ENCODE measurements at regions not wholly inside any gene's neighbourhood (a gene's known extent, or its start where the extent isn't known, plus 50 kb on each side); places are given as distances from the start of the nearest gene placed in this dataset.

DNA sequence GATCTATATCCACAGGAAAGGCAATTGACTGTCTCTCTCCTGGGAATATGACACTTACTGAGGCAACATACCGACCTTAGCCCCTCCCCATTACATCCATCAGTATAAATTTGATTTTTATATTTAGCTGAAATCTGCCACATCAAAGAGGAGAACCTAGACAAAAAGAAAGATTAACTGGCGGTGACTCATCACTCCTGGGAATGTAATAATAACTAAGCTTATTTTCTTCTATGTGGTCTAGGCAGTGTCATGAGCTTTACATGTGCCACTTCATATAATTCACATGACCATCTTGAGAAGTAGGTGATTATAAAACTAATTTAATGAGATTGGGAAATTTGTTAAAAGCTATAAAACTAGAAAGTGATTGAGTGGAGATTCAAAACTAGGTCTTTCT lies 520.0 kb upstream of the HS3ST5 start:
- H3K4me1 ChIP-seq (ENCODE audit: low read length) = no peaks in the 10 kb centered on the region
- H3K4me2 ChIP-seq (ENCODE audit: low read depth, low read length) = no peak overlapping the region
- H4K20me1 ChIP-seq (ENCODE audit: insufficient read depth, low read length) = no peaks in the 10 kb centered on the region
- no peaks in the 10 kb centered on the region for H3K36me3 ChIP-seq (replicated peaks; ENCODE audit: insufficient read depth, low read length)
- no peak for DNase-seq
- H3K79me2 ChIP-seq (ENCODE audit: low read length) = no peaks in the 10 kb centered on the region
- no peaks in the 10 kb centered on the region for H3K9me3 ChIP-seq (replicated peaks; ENCODE audit: insufficient read depth, low read length)
- no peak overlapping the region for H3K27ac ChIP-seq (ENCODE audit: low read length)
- no peak overlapping the region for H3K4me3 ChIP-seq (ENCODE audit: low read length)
- H3F3A ChIP-seq (ENCODE audit: insufficient read depth, low read length) = no peaks in the 10 kb centered on the region
- H3K9me2 ChIP-seq (replicated peaks; ENCODE audit: insufficient read depth, low read length) = no peaks in the 10 kb centered on the region
- H3K9ac ChIP-seq (ENCODE audit: low read length) = no peak overlapping the region
- no peaks in the 10 kb centered on the region for H3K27me3 ChIP-seq (replicated peaks; ENCODE audit: insufficient read depth, low read length)
- no peak overlapping the region for H2AFZ ChIP-seq (ENCODE audit: low read length)
- TF ChIP-seq EZH2phosphoT487 (IDR thresholded peaks at IDR 0.05; ENCODE audit: low read length) (no peak), EZH2 (optimal IDR thresholded peaks at IDR 0.05; ENCODE audit: low read depth, low read length) (no peak)
- TF ChIP-seq, protein P1, sequence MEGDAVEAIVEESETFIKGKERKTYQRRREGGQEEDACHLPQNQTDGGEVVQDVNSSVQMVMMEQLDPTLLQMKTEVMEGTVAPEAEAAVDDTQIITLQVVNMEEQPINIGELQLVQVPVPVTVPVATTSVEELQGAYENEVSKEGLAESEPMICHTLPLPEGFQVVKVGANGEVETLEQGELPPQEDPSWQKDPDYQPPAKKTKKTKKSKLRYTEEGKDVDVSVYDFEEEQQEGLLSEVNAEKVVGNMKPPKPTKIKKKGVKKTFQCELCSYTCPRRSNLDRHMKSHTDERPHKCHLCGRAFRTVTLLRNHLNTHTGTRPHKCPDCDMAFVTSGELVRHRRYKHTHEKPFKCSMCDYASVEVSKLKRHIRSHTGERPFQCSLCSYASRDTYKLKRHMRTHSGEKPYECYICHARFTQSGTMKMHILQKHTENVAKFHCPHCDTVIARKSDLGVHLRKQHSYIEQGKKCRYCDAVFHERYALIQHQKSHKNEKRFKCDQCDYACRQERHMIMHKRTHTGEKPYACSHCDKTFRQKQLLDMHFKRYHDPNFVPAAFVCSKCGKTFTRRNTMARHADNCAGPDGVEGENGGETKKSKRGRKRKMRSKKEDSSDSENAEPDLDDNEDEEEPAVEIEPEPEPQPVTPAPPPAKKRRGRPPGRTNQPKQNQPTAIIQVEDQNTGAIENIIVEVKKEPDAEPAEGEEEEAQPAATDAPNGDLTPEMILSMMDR (IDR thresholded peaks at IDR 0.05; ENCODE audit: low read length) = no peak

DNA sequence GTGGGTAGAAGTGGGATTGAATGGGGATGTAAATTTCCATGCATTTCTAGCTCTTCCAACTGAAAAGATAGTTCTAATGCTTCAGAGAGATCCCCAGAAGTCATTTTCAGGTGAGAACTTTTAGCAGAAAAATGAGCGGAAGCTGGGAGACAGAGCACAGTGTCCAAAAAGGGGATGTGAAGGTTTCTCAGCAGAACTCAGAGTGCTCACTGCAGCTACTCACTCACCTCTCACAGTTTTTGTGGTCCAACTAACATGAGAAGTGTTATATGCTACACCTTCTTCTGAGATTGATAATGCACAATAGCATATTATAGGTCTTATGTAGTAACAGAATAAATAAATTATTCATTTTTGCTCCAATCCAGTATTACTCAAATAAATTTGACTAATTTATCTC lies 519.2 kb upstream of the HS3ST5 start:
- Histone ChIP-seq H3F3A (ENCODE audit: insufficient read depth, low read length) (no peaks in the 10 kb centered on the region), H2AFZ (ENCODE audit: low read length) (no peak overlapping the region), H3K27me3 (replicated peaks; ENCODE audit: insufficient read depth, low read length) (no peaks in the 10 kb centered on the region), H3K27ac (ENCODE audit: low read length) (no peak overlapping the region), H3K4me1 (ENCODE audit: low read length) (no peaks in the 10 kb centered on the region), H3K79me2 (ENCODE audit: low read length) (no peaks in the 10 kb centered on the region), H3K9ac (ENCODE audit: low read length) (no peak overlapping the region), H3K9me2 (replicated peaks; ENCODE audit: insufficient read depth, low read length) (no peaks in the 10 kb centered on the region), H3K9me3 (replicated peaks; ENCODE audit: insufficient read depth, low read length) (no peaks in the 10 kb centered on the region), H4K20me1 (ENCODE audit: insufficient read depth, low read length) (no peaks in the 10 kb centered on the region), H3K4me3 (ENCODE audit: low read length) (no peak overlapping the region), H3K36me3 (replicated peaks; ENCODE audit: insufficient read depth, low read length) (no peaks in the 10 kb centered on the region), H3K4me2 (ENCODE audit: low read depth, low read length) (no peak overlapping the region)
- DNase-seq = no peak
- TF ChIP-seq EZH2 (optimal IDR thresholded peaks at IDR 0.05; ENCODE audit: low read depth, low read length) (no peak), EZH2phosphoT487 (IDR thresholded peaks at IDR 0.05; ENCODE audit: low read length) (no peak)
- TF ChIP-seq, protein P1 (IDR thresholded peaks at IDR 0.05; ENCODE audit: low read length) = no peak

DNA sequence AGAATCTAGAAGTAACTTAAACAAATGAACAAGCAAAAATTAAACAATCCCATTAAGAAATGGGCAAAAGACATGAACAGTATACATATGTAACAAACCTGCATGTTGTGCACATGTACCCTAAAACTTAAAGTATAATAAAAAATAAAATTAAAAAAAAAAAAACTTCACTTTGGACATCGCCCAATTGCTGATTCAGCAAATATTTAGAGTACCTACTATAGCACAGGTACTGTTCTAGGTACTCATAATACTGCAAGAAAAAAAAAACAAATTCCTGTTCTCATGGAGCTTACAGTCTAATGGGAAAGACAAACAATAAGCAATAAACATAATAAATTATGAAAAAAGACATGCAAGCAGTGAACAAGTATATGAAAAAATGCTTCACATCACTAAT lies 501.5 kb upstream of the HS3ST5 start:
- no peaks in the 10 kb centered on the region for H3K79me2 ChIP-seq (ENCODE audit: low read length)
- H3K4me3 ChIP-seq (ENCODE audit: low read length) = no peak overlapping the region
- H3K27ac ChIP-seq (ENCODE audit: low read length) = no peak overlapping the region
- no peaks in the 10 kb centered on the region for H3F3A ChIP-seq (ENCODE audit: insufficient read depth, low read length)
- no peak for DNase-seq
- H2AFZ ChIP-seq (ENCODE audit: low read length) = no peak overlapping the region
- H3K36me3 ChIP-seq (replicated peaks; ENCODE audit: insufficient read depth, low read length) = no peaks in the 10 kb centered on the region
- H3K9me3 ChIP-seq (replicated peaks; ENCODE audit: insufficient read depth, low read length) = no peaks in the 10 kb centered on the region
- no peaks in the 10 kb centered on the region for H3K9me2 ChIP-seq (replicated peaks; ENCODE audit: insufficient read depth, low read length)
- no peaks in the 10 kb centered on the region for H4K20me1 ChIP-seq (ENCODE audit: insufficient read depth, low read length)
- TF ChIP-seq EZH2phosphoT487 (IDR thresholded peaks at IDR 0.05; ENCODE audit: low read length) (no peak), EZH2 (optimal IDR thresholded peaks at IDR 0.05; ENCODE audit: low read depth, low read length) (no peak)
- TF ChIP-seq, protein P1 (IDR thresholded peaks at IDR 0.05; ENCODE audit: low read length) = no peak
- H3K9ac ChIP-seq (ENCODE audit: low read length) = no peak overlapping the region
- no peaks in the 10 kb centered on the region for H3K4me1 ChIP-seq (ENCODE audit: low read length)
- no peak overlapping the region for H3K4me2 ChIP-seq (ENCODE audit: low read depth, low read length)
- H3K27me3 ChIP-seq (replicated peaks; ENCODE audit: insufficient read depth, low read length) = no peaks in the 10 kb centered on the region
